Lower lobe of right lung (tissue), 2 donors: ENCODE measurements at regions not wholly inside any gene's neighbourhood (a gene's known extent, or its start where the extent isn't known, plus 50 kb on each side); places are given as distances from the start of the nearest gene placed in this dataset.

Experiments
- ATAC-seq, 2 donors: fragments of 200-7000 bp; cut with Tn5 transposase; one replicate each; pipeline ENCODE4 v1.9.1; 2020 to 2022; ENCODE audit warnings: mild to moderate bottlenecking in 2 of 2, moderate library complexity in 2 of 2
- DNase-seq: peaks from one replicate; pipeline ENCODE4 v3.0.0-alpha.2; 2020
- H3K27ac ChIP-seq: fragments of 200-600 bp; one replicate; pipeline ENCODE4 v1.8.0; 2022
- H3K27me3 ChIP-seq: fragments of 200-600 bp; one replicate; pipeline ENCODE4 v1.8.0; 2022; ENCODE audit warnings: low read depth
- H3K36me3 ChIP-seq: fragments of 200-600 bp; one replicate; pipeline ENCODE4 v1.8.0; 2022; ENCODE audit warnings: mild to moderate bottlenecking
- H3K4me1 ChIP-seq: fragments of 200-600 bp; one replicate; pipeline ENCODE4 v1.8.0; 2022
- H3K4me3 ChIP-seq: fragments of 200-600 bp; one replicate; pipeline ENCODE4 v1.8.0; 2022; ENCODE audit warnings: mild to moderate bottlenecking
- H3K9me3 ChIP-seq: fragments of 200-600 bp; one replicate; pipeline ENCODE4 v1.8.0; 2022
- CTCF ChIP-seq: fragments of 200-600 bp; IDR thresholded peaks from one replicate; pipeline ENCODE4 v1.8.0; 2022; ENCODE audit warnings: antibody characterized with exemption, mild to moderate bottlenecking
- intact Hi-C: fragments of 100-400 bp; cut with DNase I; formaldehyde crosslinking; loops from one replicate; pipeline ENCODE4 v1.11.0; 2022
- donor health status: DM: no; HTN: yes; CAD: no; lungs with severe emphysema.

- Histone ChIP-seq H3K27ac (peak overlapping the region; percentile 66), H3K36me3 (no peaks in the 10 kb centered on the region), H3K4me1 (peaks cover 77% of the 10 kb centered on the region), H3K27me3 (no peaks in the 10 kb centered on the region), H3K9me3 (no peaks in the 10 kb centered on the region), H3K4me3 (no peak overlapping the region)
- TF ChIP-seq CTCF, result no peak
- intact Hi-C loops, result no loop called here
- ATAC-seq, result no peak
- no peak for DNase-seq
These were observed 111.2 kb upstream of the JUN start for GRCh38 chr1:58895082-58895481.

GRCh38 chr1:58895559-58896145 is 111.8 kb upstream of the JUN start:
- intact Hi-C loops, result no loop called here
- ATAC-seq, result peak; percentile 39 to 58
- DNase-seq, result peak; percentile 57
- no peak for TF ChIP-seq CTCF
- Histone ChIP-seq H3K36me3 (no peaks in the 10 kb centered on the region), H3K27me3 (no peaks in the 10 kb centered on the region), H3K4me1 (peaks cover 83% of the 10 kb centered on the region), H3K9me3 (no peaks in the 10 kb centered on the region), H3K4me3 (no peak overlapping the region), H3K27ac (peak overlapping the region; percentile 66)

- Histone ChIP-seq H3K9me3 (no peaks in the 10 kb centered on the region), H3K4me1 (peaks cover 89% of the 10 kb centered on the region), H3K36me3 (no peaks in the 10 kb centered on the region), H3K4me3 (no peak overlapping the region), H3K27ac (peak overlapping the region; percentile 66), H3K27me3 (no peaks in the 10 kb centered on the region)
- peak; percentile 81 to 82 for ATAC-seq
- peak; percentile 81 for DNase-seq
- TF ChIP-seq CTCF, result no peak
- intact Hi-C loops, result no loop called here
These were observed 112.7 kb upstream of the JUN start for GRCh38 chr1:58896246-58897183.

- no peaks in the 10 kb centered on the region for H3K36me3 ChIP-seq
- DNase-seq, result peak; percentile 67
- H3K4me3 ChIP-seq, result no peak overlapping the region
- no peaks in the 10 kb centered on the region for H3K9me3 ChIP-seq
- no peak for ATAC-seq
- H3K27ac ChIP-seq, result peak overlapping the region; percentile 67
- H3K27me3 ChIP-seq, result no peaks in the 10 kb centered on the region
- H3K4me1 ChIP-seq, result peaks cover 82% of the 10 kb centered on the region
- intact Hi-C loops, result no loop called here
- TF ChIP-seq CTCF, result no peak
These were observed 115.1 kb upstream of the JUN start for GRCh38 chr1:58898739-58899586.

GRCh38 chr1:58899587-58900271 is 115.9 kb upstream of the JUN start:
- Histone ChIP-seq H3K36me3 (no peaks in the 10 kb centered on the region), H3K27ac (peak overlapping the region; percentile 67), H3K27me3 (no peaks in the 10 kb centered on the region), H3K4me1 (peaks cover 80% of the 10 kb centered on the region), H3K4me3 (no peak overlapping the region), H3K9me3 (no peaks in the 10 kb centered on the region)
- ATAC-seq (no peak), DNase-seq (no peak)
- intact Hi-C loops, result no loop called here
- TF ChIP-seq CTCF, result no peak
